HUES48 (cell line): ENCODE measurements at regions not wholly inside any gene's neighbourhood (a gene's known extent, or its start where the extent isn't known, plus 50 kb on each side); places are given as distances from the start of the nearest gene placed in this dataset.
A peak's percentile ranks its signal among the peaks of the same experiment; 100 is the strongest.
"Not testable (repeated sequence)": the region's sequence is repeated elsewhere in the genome, so short reads cannot be mapped to it uniquely, and the experiment has no call there.

Experiments used
- H3K27ac ChIP-seq: one replicate; pipeline ENCODE4 v1.7.0; 2013; ENCODE audit warnings: low read depth, low read length, inconsistent platforms
- H3K27me3 ChIP-seq: 2 replicates; pipeline ENCODE4 v1.6.1; 2013; ENCODE audit warnings: mild to moderate bottlenecking, low read length; ENCODE audit not compliant: control insufficient read depth, insufficient read depth
- H3K36me3 ChIP-seq: 2 replicates; pipeline ENCODE4 v1.6.1; 2013; ENCODE audit warnings: low read length; ENCODE audit not compliant: control insufficient read depth, insufficient read depth
- H3K4me1 ChIP-seq: 2 replicates; pipeline ENCODE4 v1.6.1; 2013; ENCODE audit warnings: mild to moderate bottlenecking, low read length; ENCODE audit not compliant: control insufficient read depth, insufficient read depth
- H3K4me3 ChIP-seq: 2 replicates; pipeline ENCODE4 v1.5.1; 2013; ENCODE audit warnings: mild to moderate bottlenecking, low read depth, low read length
- H3K9ac ChIP-seq: 2 replicates; pipeline ENCODE4 v1.6.1; 2013; ENCODE audit warnings: mild to moderate bottlenecking, low read depth, low read length, moderate library complexity
- H3K9me3 ChIP-seq: 2 replicates; pipeline ENCODE4 v1.6.1; 2013; ENCODE audit warnings: low read length; ENCODE audit not compliant: control insufficient read depth, insufficient read depth

GRCh38 chr16:60123392-60124023, 1389.4 kb upstream of the GOT2 start:
- Histone ChIP-seq H3K4me3 (no peak overlapping the region), H3K9me3 (no peaks in the 10 kb centered on the region; the same call in 1 of the 2 replicates), H3K27me3 (no peaks in the 10 kb centered on the region), H3K36me3 (no peaks in the 10 kb centered on the region), H3K4me1 (peaks cover 9% of the 10 kb centered on the region), H3K27ac (no peak overlapping the region), H3K9ac (no peak overlapping the region)

- H3K4me3 ChIP-seq = no peak overlapping the region
- no peaks in the 10 kb centered on the region for H3K9me3 ChIP-seq
- no peaks in the 10 kb centered on the region for H3K27me3 ChIP-seq
- no peaks in the 10 kb centered on the region for H3K36me3 ChIP-seq
- H3K9ac ChIP-seq = no peak overlapping the region
- peaks cover 8% of the 10 kb centered on the region for H3K4me1 ChIP-seq
- no peak overlapping the region for H3K27ac ChIP-seq
Observed at GRCh38 chr16:60120586-60120985, 1386.5 kb upstream of the GOT2 start.

GRCh38 chr16:60110531-60110930, 1376.4 kb upstream of the GOT2 start:
- Histone ChIP-seq H3K27ac (no peak overlapping the region), H3K36me3 (no peaks in the 10 kb centered on the region), H3K9ac (no peak overlapping the region), H3K4me1 (no peaks in the 10 kb centered on the region), H3K9me3 (no peaks in the 10 kb centered on the region), H3K4me3 (no peak overlapping the region), H3K27me3 (no peaks in the 10 kb centered on the region)

- Histone ChIP-seq H3K4me3 (no peak overlapping the region), H3K36me3 (no peaks in the 10 kb centered on the region), H3K9ac (no peak overlapping the region), H3K27ac (no peak overlapping the region), H3K4me1 (no peaks in the 10 kb centered on the region), H3K9me3 (no peaks in the 10 kb centered on the region), H3K27me3 (no peaks in the 10 kb centered on the region)
Observed at GRCh38 chr16:60107871-60108270, 1373.8 kb upstream of the GOT2 start.

- H3K9me3 ChIP-seq = no peaks in the 10 kb centered on the region
- H3K36me3 ChIP-seq = no peaks in the 10 kb centered on the region
- H3K27ac ChIP-seq = no peak overlapping the region
Observed at GRCh38 chr16:60107437-60107836, 1373.3 kb upstream of the GOT2 start.

GRCh38 chr16:60100371-60100770, 1366.3 kb upstream of the GOT2 start:
- no peaks in the 10 kb centered on the region for H3K27me3 ChIP-seq
- H3K27ac ChIP-seq = no peak overlapping the region
- no peaks in the 10 kb centered on the region for H3K4me1 ChIP-seq
- H3K9me3 ChIP-seq = no peaks in the 10 kb centered on the region
- H3K36me3 ChIP-seq = no peaks in the 10 kb centered on the region
- H3K9ac ChIP-seq = no peak overlapping the region
- no peak overlapping the region for H3K4me3 ChIP-seq

More at GRCh38 chr16:60107437-60107836, 1373.3 kb upstream of the GOT2 start:
- Histone ChIP-seq H3K9ac (no peak overlapping the region), H3K4me1 (no peaks in the 10 kb centered on the region), H3K27me3 (no peaks in the 10 kb centered on the region), H3K4me3 (no peak overlapping the region)

GRCh38 chr16:60091529-60091928, 1357.4 kb upstream of the GOT2 start:
- Histone ChIP-seq H3K9me3 (no peaks in the 10 kb centered on the region; the same call in 1 of the 2 replicates), H3K4me1 (no peaks in the 10 kb centered on the region), H3K9ac (no peak overlapping the region), H3K36me3 (no peaks in the 10 kb centered on the region), H3K27ac (no peak overlapping the region), H3K27me3 (no peaks in the 10 kb centered on the region), H3K4me3 (no peak overlapping the region)

GRCh38 chr16:60091071-60091470, 1357.0 kb upstream of the GOT2 start:
- no peak overlapping the region for H3K9ac ChIP-seq
- no peaks in the 10 kb centered on the region; the same call in 1 of the 2 replicates for H3K9me3 ChIP-seq
- no peaks in the 10 kb centered on the region for H3K27me3 ChIP-seq

GRCh38 chr16:60087530-60087929, 1353.4 kb upstream of the GOT2 start:
- H3K36me3 ChIP-seq = no peaks in the 10 kb centered on the region
- no peaks in the 10 kb centered on the region for H3K27me3 ChIP-seq
- H3K4me3 ChIP-seq = no peak overlapping the region
- no peaks in the 10 kb centered on the region for H3K4me1 ChIP-seq
- H3K27ac ChIP-seq = no peak overlapping the region
- no peak overlapping the region for H3K9ac ChIP-seq
- H3K9me3 ChIP-seq = peaks cover 6% of the 10 kb centered on the region; the same call in 1 of the 2 replicates

More at GRCh38 chr16:60091071-60091470, 1357.0 kb upstream of the GOT2 start:
- H3K27ac ChIP-seq = no peak overlapping the region
- H3K4me3 ChIP-seq = no peak overlapping the region
- H3K36me3 ChIP-seq = no peaks in the 10 kb centered on the region
- H3K4me1 ChIP-seq = no peaks in the 10 kb centered on the region

GRCh38 chr16:60078819-60079218, 1344.7 kb upstream of the GOT2 start:
- Histone ChIP-seq H3K4me1 (peaks cover 11% of the 10 kb centered on the region), H3K4me3 (peak overlapping the region; percentile 35; the same call in 1 of the 2 replicates)
- H3K36me3 ChIP-seq, H3K9ac ChIP-seq, H3K9me3 ChIP-seq, H3K27me3 ChIP-seq, H3K27ac ChIP-seq: not testable (repeated sequence)

- Histone ChIP-seq H3K9me3 (no peaks in the 10 kb centered on the region), H3K36me3 (no peaks in the 10 kb centered on the region), H3K9ac (no peak overlapping the region), H3K4me1 (peaks cover 11% of the 10 kb centered on the region), H3K4me3 (no peak overlapping the region), H3K27me3 (no peaks in the 10 kb centered on the region), H3K27ac (no peak overlapping the region)
Observed at GRCh38 chr16:60077861-60078260, 1343.7 kb upstream of the GOT2 start.
